Mesodermal cell (in vitro differentiated cells): ENCODE measurements at regions not wholly inside any gene's neighbourhood (a gene's known extent, or its start where the extent isn't known, plus 50 kb on each side); places are given as distances from the start of the nearest gene placed in this dataset.

ENCODE experiments used
- H3K27ac ChIP-seq: 2 replicates; pipeline ENCODE4 v1.7.0; 2013; ENCODE audit warnings: mild to moderate bottlenecking, low read depth, low read length, moderate library complexity; ENCODE audit not compliant: severe bottlenecking
- H3K36me3 ChIP-seq: 2 replicates; pipeline ENCODE4 v1.7.1; 2013; ENCODE audit warnings: mild to moderate bottlenecking, low read length, moderate library complexity; ENCODE audit not compliant: control insufficient read depth, insufficient read depth
- H3K4me1 ChIP-seq: one replicate; pipeline ENCODE4 v1.7.1; 2013; ENCODE audit warnings: mild to moderate bottlenecking, low read length; ENCODE audit not compliant: insufficient read depth, control insufficient read depth, poor library complexity, severe bottlenecking
- H3K4me3 ChIP-seq: 2 replicates; pipeline ENCODE4 v1.7.0; 2013; ENCODE audit warnings: low read length, control low read depth, mild to moderate bottlenecking; ENCODE audit not compliant: insufficient read depth, poor library complexity, severe bottlenecking; ENCODE audit errors: extremely low read depth
- H3K9me3 ChIP-seq: 2 replicates; pipeline ENCODE4 v1.7.1; 2013; ENCODE audit warnings: mild to moderate bottlenecking, low read length, moderate library complexity; ENCODE audit not compliant: control insufficient read depth
- WGBS, 2 experiments: methylation state at CpG; one replicate each; pipeline ENCODE4 v1.1.5; 2013; ENCODE audit warnings: missing lambda C conversion rate in 2 of 2; ENCODE audit not compliant: insufficient coverage in 2 of 2; 5-methylcytosine and 5-hydroxymethylcytosine counted together

GRCh38 chr7:54161621-54162020, 380.6 kb upstream of the VSTM2A start:
- Histone ChIP-seq H3K4me1 (no peaks in the 10 kb centered on the region), H3K9me3 (no peaks in the 10 kb centered on the region), H3K36me3 (no peaks in the 10 kb centered on the region), H3K27ac (no peak overlapping the region), H3K4me3 (no peak overlapping the region)
- WGBS, 2 experiments: 89 to 98% methylated on average over 4 of the region's 4 CpGs

- no peaks in the 10 kb centered on the region for H3K9me3 ChIP-seq
- no peaks in the 10 kb centered on the region for H3K36me3 ChIP-seq
- H3K4me1 ChIP-seq: no peaks in the 10 kb centered on the region
- 87% methylated on average over 2 of the region's 4 CpGs; no CpG with 5 or more reads in 1 of the 2 experiments for WGBS, 2 experiments
- H3K4me3 ChIP-seq: no peak overlapping the region
- no peak overlapping the region for H3K27ac ChIP-seq
Measured at GRCh38 chr7:54166419-54166818, 375.8 kb upstream of the VSTM2A start.

- 83% methylated on average over 2 to 3 of the region's 3 CpGs for WGBS, 2 experiments
- H3K36me3 ChIP-seq: no peaks in the 10 kb centered on the region
- no peaks in the 10 kb centered on the region for H3K4me1 ChIP-seq
- no peaks in the 10 kb centered on the region for H3K9me3 ChIP-seq
- H3K4me3 ChIP-seq: no peak overlapping the region
- H3K27ac ChIP-seq: no peak overlapping the region
Measured at GRCh38 chr7:54179321-54180029, 362.7 kb upstream of the VSTM2A start.

DNA sequence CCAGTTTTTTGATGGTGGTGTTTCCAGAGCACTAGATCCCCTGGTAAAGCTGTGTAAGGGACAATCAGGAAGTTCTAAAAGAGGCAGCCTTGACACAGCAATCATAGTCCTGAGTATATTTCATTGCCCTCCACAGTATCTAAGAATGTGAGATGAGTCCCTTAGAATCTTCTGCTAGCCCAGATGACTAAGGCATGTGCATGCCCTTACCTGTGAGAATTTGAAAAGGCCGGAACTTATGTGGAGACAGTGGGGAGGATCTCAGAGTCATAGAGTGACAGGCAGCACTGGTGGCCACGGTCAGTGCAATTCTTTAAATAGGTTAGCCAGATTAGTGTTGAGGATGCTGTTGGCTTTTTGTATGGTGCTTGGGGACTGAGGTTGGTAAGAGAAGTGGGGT, 361.4 kb upstream of the VSTM2A start:
- WGBS, 2 experiments: 95 to 100% methylated on average over 1 to 2 of the region's 2 CpGs

GRCh38 chr7:54183055-54183454, 359.1 kb upstream of the VSTM2A start:
- Histone ChIP-seq H3K36me3 (no peaks in the 10 kb centered on the region), H3K4me3 (no peak overlapping the region), H3K27ac (no peak overlapping the region), H3K4me1 (no peaks in the 10 kb centered on the region), H3K9me3 (no peaks in the 10 kb centered on the region)
- 31 to 36% methylated on average over 2 of the region's 2 CpGs for whole genome bisulfite sequencing, 2 experiments

More for the DNA sequence above, 361.4 kb upstream of the VSTM2A start:
- H3K36me3 ChIP-seq: no peaks in the 10 kb centered on the region
- no peak overlapping the region for H3K27ac ChIP-seq
- no peak overlapping the region for H3K4me3 ChIP-seq
- no peaks in the 10 kb centered on the region for H3K4me1 ChIP-seq
- H3K9me3 ChIP-seq: no peaks in the 10 kb centered on the region

- H3K36me3 ChIP-seq: no peaks in the 10 kb centered on the region
Measured at GRCh38 chr7:54186336-54186735, 355.8 kb upstream of the VSTM2A start.

GRCh38 chr7:54187886-54188685, 354.1 kb upstream of the VSTM2A start:
- no peaks in the 10 kb centered on the region for H3K36me3 ChIP-seq
- no peak overlapping the region for H3K27ac ChIP-seq
- 93 to 98% methylated on average over 5 to 6 of the region's 8 CpGs for WGBS, 2 experiments
- no peaks in the 10 kb centered on the region for H3K9me3 ChIP-seq
- no peak overlapping the region for H3K4me3 ChIP-seq
- H3K4me1 ChIP-seq: no peaks in the 10 kb centered on the region

More at GRCh38 chr7:54186336-54186735, 355.8 kb upstream of the VSTM2A start:
- no peaks in the 10 kb centered on the region for H3K9me3 ChIP-seq
- no peak overlapping the region for H3K27ac ChIP-seq
- H3K4me1 ChIP-seq: no peaks in the 10 kb centered on the region
- H3K4me3 ChIP-seq: no peak overlapping the region

DNA sequence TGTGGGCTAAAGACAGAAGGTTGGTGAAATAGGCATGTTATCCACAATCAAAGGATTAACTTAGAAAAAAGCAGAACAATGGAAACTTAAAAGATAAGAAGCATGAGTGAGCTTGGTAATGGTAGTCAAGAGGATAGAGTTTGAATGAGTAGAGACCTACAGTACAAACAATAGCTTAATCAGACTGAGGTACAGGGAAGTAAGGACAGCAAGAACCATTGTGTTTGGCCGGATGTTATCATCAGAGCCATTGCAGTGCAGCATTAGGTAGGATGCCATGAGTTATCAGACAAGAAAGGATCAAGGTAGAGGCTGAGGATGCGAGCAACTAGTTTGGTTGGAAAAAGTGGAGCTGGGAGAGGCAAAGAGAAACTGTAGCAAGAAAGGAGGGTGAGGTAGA, 353.3 kb upstream of the VSTM2A start:
- H3K36me3 ChIP-seq: no peaks in the 10 kb centered on the region
- WGBS, 2 experiments: 80 to 85% methylated on average over 2 of the region's 2 CpGs
- no peaks in the 10 kb centered on the region for H3K4me1 ChIP-seq
- H3K27ac ChIP-seq: no peak overlapping the region
- H3K4me3 ChIP-seq: no peak overlapping the region
- no peaks in the 10 kb centered on the region for H3K9me3 ChIP-seq

GRCh38 chr7:54189330-54189729, 352.8 kb upstream of the VSTM2A start:
- WGBS, 2 experiments: 52 to 67% methylated on average over 2 of the region's 2 CpGs
- Histone ChIP-seq H3K4me1 (no peaks in the 10 kb centered on the region), H3K36me3 (no peaks in the 10 kb centered on the region), H3K27ac (no peak overlapping the region), H3K9me3 (no peaks in the 10 kb centered on the region), H3K4me3 (no peak overlapping the region)

DNA sequence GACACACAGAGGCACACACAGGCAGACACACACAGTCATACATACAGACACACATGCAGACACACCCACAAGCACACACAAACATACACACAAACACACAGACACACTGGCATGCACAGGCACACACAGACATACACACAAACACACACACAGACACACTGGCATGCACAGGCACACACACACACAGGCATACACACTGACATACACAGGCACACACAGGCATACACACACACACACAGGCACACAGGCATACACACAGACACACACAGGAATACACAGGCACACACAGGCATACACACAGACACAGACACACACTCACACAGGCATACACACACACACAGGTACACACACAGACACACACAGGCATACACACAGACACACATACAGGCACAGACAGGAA, 340.7 kb upstream of the VSTM2A start:
- no peak overlapping the region for H3K27ac ChIP-seq
- no peaks in the 10 kb centered on the region for H3K4me1 ChIP-seq
- no peaks in the 10 kb centered on the region for H3K9me3 ChIP-seq
- no peaks in the 10 kb centered on the region for H3K36me3 ChIP-seq
- no peak overlapping the region for H3K4me3 ChIP-seq

DNA sequence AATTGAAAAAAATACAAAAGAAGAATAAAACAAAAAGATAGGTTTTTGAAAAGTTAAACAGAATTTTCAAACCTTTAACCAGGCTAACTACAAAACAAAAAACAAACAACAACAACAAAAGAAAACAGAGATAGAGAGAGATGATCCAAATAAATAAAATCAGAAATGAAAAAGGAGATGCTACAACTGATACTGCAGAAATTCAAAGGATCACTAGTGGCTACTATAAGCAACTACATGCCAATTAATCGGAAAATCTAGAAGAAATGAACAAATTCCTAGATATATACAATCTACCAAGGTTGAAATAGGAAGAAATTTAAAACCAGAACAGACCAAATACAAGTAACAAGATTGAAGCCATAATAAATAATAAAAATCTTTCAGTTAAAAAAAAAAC, 326.8 kb upstream of the VSTM2A start:
- H3K27ac ChIP-seq: no peak overlapping the region
- no peaks in the 10 kb centered on the region for H3K36me3 ChIP-seq
- H3K9me3 ChIP-seq: peaks cover 10% of the 10 kb centered on the region
- WGBS, 2 experiments: no CpG with 5 or more reads among the region's 1 CpG
- no peaks in the 10 kb centered on the region for H3K4me1 ChIP-seq
- H3K4me3 ChIP-seq: no peak overlapping the region
